ENCODE measurements at regions not wholly inside any gene's neighbourhood (a gene's known extent, or its start where the extent isn't known, plus 50 kb on each side); places are given as distances from the start of the nearest gene placed in this dataset.

DNA sequence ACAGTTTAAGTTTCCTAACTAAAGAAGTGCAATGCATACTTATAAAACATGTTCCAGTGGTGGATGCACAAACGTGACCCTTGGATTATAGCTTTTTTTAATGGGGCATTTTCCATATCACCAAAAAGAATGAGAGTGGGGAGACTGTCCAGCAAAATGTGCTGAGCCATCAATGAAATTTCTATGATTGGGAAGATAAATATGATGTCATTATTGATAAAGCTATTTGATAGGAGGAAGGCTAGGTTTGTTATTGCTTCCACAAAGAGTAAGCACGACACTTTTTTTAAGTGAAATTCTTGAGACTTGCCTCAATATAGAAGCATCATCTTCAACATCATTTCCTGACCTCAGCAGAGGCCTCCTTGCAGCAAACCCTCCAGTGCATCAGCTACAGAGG lies 174.6 kb upstream of the CLEC14A start:
- ChIA-PET POLR2A (no interaction called here), CTCF (no interaction called here)
- TF ChIP-seq MZF1 (tag by site-specific recombination; IDR thresholded peaks at IDR 0.05; ENCODE audit: borderline replicate concordance) = no peak
- TF ChIP-seq, protein P1, sequence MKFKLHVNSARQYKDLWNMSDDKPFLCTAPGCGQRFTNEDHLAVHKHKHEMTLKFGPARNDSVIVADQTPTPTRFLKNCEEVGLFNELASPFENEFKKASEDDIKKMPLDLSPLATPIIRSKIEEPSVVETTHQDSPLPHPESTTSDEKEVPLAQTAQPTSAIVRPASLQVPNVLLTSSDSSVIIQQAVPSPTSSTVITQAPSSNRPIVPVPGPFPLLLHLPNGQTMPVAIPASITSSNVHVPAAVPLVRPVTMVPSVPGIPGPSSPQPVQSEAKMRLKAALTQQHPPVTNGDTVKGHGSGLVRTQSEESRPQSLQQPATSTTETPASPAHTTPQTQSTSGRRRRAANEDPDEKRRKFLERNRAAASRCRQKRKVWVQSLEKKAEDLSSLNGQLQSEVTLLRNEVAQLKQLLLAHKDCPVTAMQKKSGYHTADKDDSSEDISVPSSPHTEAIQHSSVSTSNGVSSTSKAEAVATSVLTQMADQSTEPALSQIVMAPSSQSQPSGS (tag by site-specific recombination; IDR thresholded peaks at IDR 0.05; ENCODE audit: low read depth) = no peak
- no peak for TF ChIP-seq YY1 (tag by site-specific recombination; IDR thresholded peaks at IDR 0.05)
- TF ChIP-seq, protein P2, sequence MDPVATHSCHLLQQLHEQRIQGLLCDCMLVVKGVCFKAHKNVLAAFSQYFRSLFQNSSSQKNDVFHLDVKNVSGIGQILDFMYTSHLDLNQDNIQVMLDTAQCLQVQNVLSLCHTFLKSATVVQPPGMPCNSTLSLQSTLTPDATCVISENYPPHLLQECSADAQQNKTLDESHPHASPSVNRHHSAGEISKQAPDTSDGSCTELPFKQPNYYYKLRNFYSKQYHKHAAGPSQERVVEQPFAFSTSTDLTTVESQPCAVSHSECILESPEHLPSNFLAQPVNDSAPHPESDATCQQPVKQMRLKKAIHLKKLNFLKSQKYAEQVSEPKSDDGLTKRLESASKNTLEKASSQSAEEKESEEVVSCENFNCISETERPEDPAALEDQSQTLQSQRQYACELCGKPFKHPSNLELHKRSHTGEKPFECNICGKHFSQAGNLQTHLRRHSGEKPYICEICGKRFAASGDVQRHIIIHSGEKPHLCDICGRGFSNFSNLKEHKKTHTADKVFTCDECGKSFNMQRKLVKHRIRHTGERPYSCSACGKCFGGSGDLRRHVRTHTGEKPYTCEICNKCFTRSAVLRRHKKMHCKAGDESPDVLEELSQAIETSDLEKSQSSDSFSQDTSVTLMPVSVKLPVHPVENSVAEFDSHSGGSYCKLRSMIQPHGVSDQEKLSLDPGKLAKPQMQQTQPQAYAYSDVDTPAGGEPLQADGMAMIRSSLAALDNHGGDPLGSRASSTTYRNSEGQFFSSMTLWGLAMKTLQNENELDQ (tag by site-specific recombination; IDR thresholded peaks at IDR 0.05; ENCODE audit: low read depth) = no peak
- no peak for TF ChIP-seq ZNF670 (tag by site-specific recombination; IDR thresholded peaks at IDR 0.05; ENCODE audit: low read depth)
- no peak for TF ChIP-seq ZNF48 (tag by site-specific recombination; IDR thresholded peaks at IDR 0.05)
- TF ChIP-seq, protein P3, sequence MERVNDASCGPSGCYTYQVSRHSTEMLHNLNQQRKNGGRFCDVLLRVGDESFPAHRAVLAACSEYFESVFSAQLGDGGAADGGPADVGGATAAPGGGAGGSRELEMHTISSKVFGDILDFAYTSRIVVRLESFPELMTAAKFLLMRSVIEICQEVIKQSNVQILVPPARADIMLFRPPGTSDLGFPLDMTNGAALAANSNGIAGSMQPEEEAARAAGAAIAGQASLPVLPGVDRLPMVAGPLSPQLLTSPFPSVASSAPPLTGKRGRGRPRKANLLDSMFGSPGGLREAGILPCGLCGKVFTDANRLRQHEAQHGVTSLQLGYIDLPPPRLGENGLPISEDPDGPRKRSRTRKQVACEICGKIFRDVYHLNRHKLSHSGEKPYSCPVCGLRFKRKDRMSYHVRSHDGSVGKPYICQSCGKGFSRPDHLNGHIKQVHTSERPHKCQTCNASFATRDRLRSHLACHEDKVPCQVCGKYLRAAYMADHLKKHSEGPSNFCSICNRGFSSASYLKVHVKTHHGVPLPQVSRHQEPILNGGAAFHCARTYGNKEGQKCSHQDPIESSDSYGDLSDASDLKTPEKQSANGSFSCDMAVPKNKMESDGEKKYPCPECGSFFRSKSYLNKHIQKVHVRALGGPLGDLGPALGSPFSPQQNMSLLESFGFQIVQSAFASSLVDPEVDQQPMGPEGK (tag by site-specific recombination; IDR thresholded peaks at IDR 0.05) = no peak
- no peak for TF ChIP-seq ZNF560 (tag by site-specific recombination; IDR thresholded peaks at IDR 0.05; ENCODE audit: borderline replicate concordance)
- no peak for TF ChIP-seq ZNF596 (tag by site-specific recombination; IDR thresholded peaks at IDR 0.05)
- TF ChIP-seq ZNF354C (tag by site-specific recombination; IDR thresholded peaks at IDR 0.05; ENCODE audit: borderline replicate concordance, low read depth) = no peak
- TF ChIP-seq KLF10 (tag by site-specific recombination; IDR thresholded peaks at IDR 0.05) = no peak
- TF ChIP-seq ZNF529 (tag by site-specific recombination; IDR thresholded peaks at IDR 0.05; ENCODE audit: insufficient replicate concordance) = no peak
- TF ChIP-seq GFI1B (tag by site-specific recombination; IDR thresholded peaks at IDR 0.05) = no peak
- TF ChIP-seq ZNF19 (tag by site-specific recombination; IDR thresholded peaks at IDR 0.05; ENCODE audit: low read depth) = no peak
- H3K36me3 ChIP-seq (ENCODE audit: control insufficient read depth in 2 of 2, insufficient read depth in 1 of 2, low read length in 2 of 2) = no peaks in the 10 kb centered on the region
- no peak overlapping the region for H3K4me3 ChIP-seq (ENCODE audit: low read depth, low read length)
- H3K27ac ChIP-seq (ENCODE audit: extremely low read depth, low read depth, low read length) = no peak overlapping the region
- no peaks in the 10 kb centered on the region for H3K4me1 ChIP-seq (ENCODE audit: control insufficient read depth, insufficient read depth, low read length)
- H3K9me3 ChIP-seq (ENCODE audit: control insufficient read depth, insufficient read depth, low read depth, low read length) = no peaks in the 10 kb centered on the region

DNA sequence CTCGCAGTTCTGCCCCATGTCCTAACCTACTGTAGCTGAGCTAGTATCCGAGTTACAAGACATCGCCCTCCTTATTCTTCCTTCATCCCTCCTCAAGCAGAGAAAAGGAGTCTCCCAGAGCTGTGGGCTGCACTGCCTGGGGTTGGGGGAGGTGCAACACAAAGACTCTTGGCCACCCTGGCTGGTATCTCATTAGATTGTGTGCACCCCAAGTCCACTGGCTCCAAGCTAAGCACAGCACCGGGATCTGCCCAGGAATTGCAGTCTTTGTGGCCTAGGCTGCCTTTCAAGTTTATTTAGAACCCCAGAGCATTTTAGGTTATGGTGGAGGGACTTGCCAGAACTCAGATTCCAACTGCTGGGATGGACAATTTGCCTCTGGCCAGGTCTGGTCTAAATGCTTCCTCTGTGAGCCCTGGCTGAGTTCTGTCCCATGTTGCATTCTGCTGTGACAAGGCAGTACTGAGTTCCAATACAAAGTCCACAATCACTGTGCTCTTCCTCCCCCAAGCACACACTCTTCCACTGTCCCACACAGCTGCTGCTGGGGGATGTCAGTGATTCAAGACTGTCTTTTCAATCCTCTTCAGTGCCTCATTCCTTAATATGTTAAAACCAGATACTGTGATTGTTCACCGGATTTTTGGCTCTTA lies 169.6 kb upstream of the CLEC14A start:
- Histone ChIP-seq H3K9me3 (ENCODE audit: control insufficient read depth, insufficient read depth, low read depth, low read length) (no peaks in the 10 kb centered on the region), H3K27ac (ENCODE audit: extremely low read depth, low read depth, low read length) (no peak overlapping the region), H3K4me3 (ENCODE audit: low read depth, low read length) (no peak overlapping the region), H3K4me1 (ENCODE audit: control insufficient read depth, insufficient read depth, low read length) (no peaks in the 10 kb centered on the region), H3K36me3 (ENCODE audit: control insufficient read depth in 2 of 2, insufficient read depth in 1 of 2, low read length in 2 of 2) (no peaks in the 10 kb centered on the region)
- TF ChIP-seq ZNF341 (tag by site-specific recombination; IDR thresholded peaks at IDR 0.05; ENCODE audit: low read depth) = no peak
- TF ChIP-seq, protein P1 (tag by site-specific recombination; IDR thresholded peaks at IDR 0.05; ENCODE audit: low read depth) = no peak
- TF ChIP-seq, protein P4, sequence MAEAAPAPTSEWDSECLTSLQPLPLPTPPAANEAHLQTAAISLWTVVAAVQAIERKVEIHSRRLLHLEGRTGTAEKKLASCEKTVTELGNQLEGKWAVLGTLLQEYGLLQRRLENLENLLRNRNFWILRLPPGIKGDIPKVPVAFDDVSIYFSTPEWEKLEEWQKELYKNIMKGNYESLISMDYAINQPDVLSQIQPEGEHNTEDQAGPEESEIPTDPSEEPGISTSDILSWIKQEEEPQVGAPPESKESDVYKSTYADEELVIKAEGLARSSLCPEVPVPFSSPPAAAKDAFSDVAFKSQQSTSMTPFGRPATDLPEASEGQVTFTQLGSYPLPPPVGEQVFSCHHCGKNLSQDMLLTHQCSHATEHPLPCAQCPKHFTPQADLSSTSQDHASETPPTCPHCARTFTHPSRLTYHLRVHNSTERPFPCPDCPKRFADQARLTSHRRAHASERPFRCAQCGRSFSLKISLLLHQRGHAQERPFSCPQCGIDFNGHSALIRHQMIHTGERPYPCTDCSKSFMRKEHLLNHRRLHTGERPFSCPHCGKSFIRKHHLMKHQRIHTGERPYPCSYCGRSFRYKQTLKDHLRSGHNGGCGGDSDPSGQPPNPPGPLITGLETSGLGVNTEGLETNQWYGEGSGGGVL (tag by site-specific recombination; IDR thresholded peaks at IDR 0.05) = no peak
- TF ChIP-seq ZNF223 (tag by site-specific recombination; IDR thresholded peaks at IDR 0.05) = no peak
- no peak for TF ChIP-seq ZNF433 (tag by site-specific recombination; IDR thresholded peaks at IDR 0.05; ENCODE audit: low read depth)
- no peak for TF ChIP-seq ZBTB20 (tag by site-specific recombination; IDR thresholded peaks at IDR 0.05)
- no peak for TF ChIP-seq ZNF785 (tag by site-specific recombination; IDR thresholded peaks at IDR 0.05)
- TF ChIP-seq ZNF416 (tag by site-specific recombination; IDR thresholded peaks at IDR 0.05) = no peak
- CTCF ChIA-PET = no interaction called here
- POLR2A ChIA-PET = no interaction called here

Measured in HEK293 (cell line).